ENCODE measurements at regions not wholly inside any gene's neighbourhood (a gene's known extent, or its start where the extent isn't known, plus 50 kb on each side); places are given as distances from the start of the nearest gene placed in this dataset.
A peak's percentile ranks its signal among the peaks of the same experiment; 100 is the strongest.

DNA sequence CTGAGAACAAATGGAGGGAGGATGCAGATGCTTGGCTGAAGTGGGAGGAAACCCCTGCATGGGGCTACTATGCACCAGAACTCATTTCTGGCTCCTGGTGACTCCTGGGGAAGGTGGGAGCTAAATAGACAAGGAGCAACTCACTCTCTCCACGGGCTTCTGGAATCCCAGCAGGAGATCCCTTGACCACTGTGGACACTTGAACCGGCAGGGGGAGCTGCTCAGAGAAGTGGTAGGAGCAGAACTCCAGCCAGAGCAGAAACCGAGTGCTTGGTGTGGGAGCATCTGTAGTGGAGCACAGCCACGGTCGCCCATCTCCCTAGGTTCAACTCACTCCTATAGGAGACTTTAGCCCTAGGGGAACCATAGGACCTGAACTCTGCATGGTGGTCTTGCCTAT, 205.6 kb upstream of the GJB5 start:
- H3K36me3 ChIP-seq: no peaks in the 10 kb centered on the region
- H3K4me3 ChIP-seq (replicated peaks in 1 of 3): no peak overlapping the region
- H3K9me3 ChIP-seq: no peaks in the 10 kb centered on the region
- H3K27me3 ChIP-seq: no peaks in the 10 kb centered on the region
- 34 to 50% methylated on average over 5 of the region's 5 CpGs for WGBS, 2 donors
- H3K4me1 ChIP-seq: no peaks in the 10 kb centered on the region
- intact Hi-C loops (cut with DNase I): no loop called here
- no peak for DNase-seq
- TF ChIP-seq POLR2A (IDR thresholded peaks at IDR 0.05): no peak
- no peak overlapping the region for H3K27ac ChIP-seq

- no peaks in the 10 kb centered on the region for H3K9me3 ChIP-seq
- no peaks in the 10 kb centered on the region for H3K36me3 ChIP-seq
- intact Hi-C loops (cut with DNase I): no loop called here
- no peak for DNase-seq
- 88 to 89% methylated on average over 3 of the region's 3 CpGs for WGBS, 2 donors
- H3K27me3 ChIP-seq: no peaks in the 10 kb centered on the region
- H3K27ac ChIP-seq: no peak overlapping the region
- no peak overlapping the region for H3K4me3 ChIP-seq (replicated peaks in 1 of 3)
- TF ChIP-seq, protein P1, sequence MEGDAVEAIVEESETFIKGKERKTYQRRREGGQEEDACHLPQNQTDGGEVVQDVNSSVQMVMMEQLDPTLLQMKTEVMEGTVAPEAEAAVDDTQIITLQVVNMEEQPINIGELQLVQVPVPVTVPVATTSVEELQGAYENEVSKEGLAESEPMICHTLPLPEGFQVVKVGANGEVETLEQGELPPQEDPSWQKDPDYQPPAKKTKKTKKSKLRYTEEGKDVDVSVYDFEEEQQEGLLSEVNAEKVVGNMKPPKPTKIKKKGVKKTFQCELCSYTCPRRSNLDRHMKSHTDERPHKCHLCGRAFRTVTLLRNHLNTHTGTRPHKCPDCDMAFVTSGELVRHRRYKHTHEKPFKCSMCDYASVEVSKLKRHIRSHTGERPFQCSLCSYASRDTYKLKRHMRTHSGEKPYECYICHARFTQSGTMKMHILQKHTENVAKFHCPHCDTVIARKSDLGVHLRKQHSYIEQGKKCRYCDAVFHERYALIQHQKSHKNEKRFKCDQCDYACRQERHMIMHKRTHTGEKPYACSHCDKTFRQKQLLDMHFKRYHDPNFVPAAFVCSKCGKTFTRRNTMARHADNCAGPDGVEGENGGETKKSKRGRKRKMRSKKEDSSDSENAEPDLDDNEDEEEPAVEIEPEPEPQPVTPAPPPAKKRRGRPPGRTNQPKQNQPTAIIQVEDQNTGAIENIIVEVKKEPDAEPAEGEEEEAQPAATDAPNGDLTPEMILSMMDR (IDR thresholded peaks at IDR 0.05): no peak
- TF ChIP-seq POLR2A (IDR thresholded peaks at IDR 0.05): no peak
- no peaks in the 10 kb centered on the region for H3K4me1 ChIP-seq
Measured at GRCh38 chr1:34578306-34578705, 176.5 kb upstream of the GJB5 start.

DNA sequence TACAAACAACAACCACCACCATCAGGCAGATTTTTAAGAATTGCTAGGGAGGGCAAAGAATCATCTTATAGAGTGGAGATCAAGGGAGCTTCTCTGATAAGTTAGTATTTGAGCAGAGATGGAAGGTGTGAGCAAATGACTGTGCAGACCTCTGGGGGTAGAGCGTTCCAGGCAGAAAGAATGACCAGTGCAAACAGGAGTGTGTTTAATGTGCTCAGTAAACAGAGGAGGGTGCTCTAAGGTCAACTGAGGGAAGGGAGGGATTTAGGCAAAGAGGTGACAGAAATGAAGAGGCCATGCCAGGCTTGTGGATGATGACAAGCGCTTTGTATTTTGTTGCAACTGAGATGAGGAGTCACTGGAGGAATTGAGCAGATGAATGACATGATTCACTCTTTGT, 172.5 kb upstream of the GJB5 start:
- TF ChIP-seq, protein P1 (IDR thresholded peaks at IDR 0.05): no peak
- no peak for TF ChIP-seq POLR2A (IDR thresholded peaks at IDR 0.05)
- DNase-seq: no peak
- Histone ChIP-seq H3K9me3 (no peaks in the 10 kb centered on the region), H3K4me1 (no peaks in the 10 kb centered on the region), H3K27me3 (no peaks in the 10 kb centered on the region), H3K36me3 (no peaks in the 10 kb centered on the region), H3K27ac (no peak overlapping the region), H3K4me3 (replicated peaks in 1 of 3) (no peak overlapping the region)
- WGBS, 2 donors: 66 to 75% methylated on average over 2 of the region's 2 CpGs
- intact Hi-C loops (cut with DNase I): no loop called here

DNA sequence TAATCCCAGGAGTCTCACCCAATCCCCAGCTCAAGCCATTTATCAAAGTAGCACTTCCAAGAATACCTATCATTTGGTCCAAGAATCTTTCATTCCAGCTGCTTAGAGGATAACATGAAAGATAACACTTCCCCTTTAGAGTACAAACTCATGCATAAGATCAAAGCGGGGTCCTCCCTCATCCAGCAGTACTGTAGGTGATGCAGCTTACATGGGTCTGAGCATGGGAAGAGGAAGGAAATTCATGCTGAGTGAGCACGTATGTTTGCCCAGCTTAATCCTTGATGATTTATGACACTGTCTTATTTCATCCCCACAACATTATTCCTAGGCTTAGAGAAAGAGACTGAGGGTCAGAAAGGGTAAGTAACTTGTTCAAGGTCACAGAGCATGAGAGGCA, 167.1 kb upstream of the GJB5 start:
- intact Hi-C loops (cut with DNase I): no loop called here

GRCh38 chr1:34590211-34590623, 164.6 kb upstream of the GJB5 start:
- Histone ChIP-seq H3K4me1 (no peaks in the 10 kb centered on the region), H3K27me3 (no peaks in the 10 kb centered on the region), H3K4me3 (replicated peaks in 1 of 3) (no peak overlapping the region), H3K27ac (no peak overlapping the region), H3K9me3 (no peaks in the 10 kb centered on the region), H3K36me3 (no peaks in the 10 kb centered on the region)
- intact Hi-C loops (cut with DNase I): loop anchor here (10.0 kb wide), 1 partner anchor 475 kb away; no protein-coding TSS in a partner anchor
- TF ChIP-seq, protein P1 (IDR thresholded peaks at IDR 0.05): no peak
- no peak for TF ChIP-seq POLR2A (IDR thresholded peaks at IDR 0.05)
- peak; percentile 14 to 18 for DNase-seq
- WGBS, 2 donors: 20 to 34% methylated on average over 4 of the region's 4 CpGs

More for the DNA sequence above, 167.1 kb upstream of the GJB5 start:
- no peaks in the 10 kb centered on the region for H3K9me3 ChIP-seq
- no peaks in the 10 kb centered on the region for H3K36me3 ChIP-seq
- no peak overlapping the region for H3K27ac ChIP-seq
- H3K4me1 ChIP-seq: no peaks in the 10 kb centered on the region
- no peak overlapping the region for H3K4me3 ChIP-seq (replicated peaks in 1 of 3)
- no peak for TF ChIP-seq POLR2A (IDR thresholded peaks at IDR 0.05)
- TF ChIP-seq, protein P1 (IDR thresholded peaks at IDR 0.05): no peak
- 60 to 64% methylated on average over 2 of the region's 2 CpGs for WGBS, 2 donors
- DNase-seq: no peak
- no peaks in the 10 kb centered on the region for H3K27me3 ChIP-seq

Data from thyroid gland (tissue), 4 donors.